HG02840 (cell line): ENCODE measurements at regions not wholly inside any gene's neighbourhood (a gene's known extent, or its start where the extent isn't known, plus 50 kb on each side); places are given as distances from the start of the nearest gene placed in this dataset.
"Not testable (repeated sequence)": the region's sequence is repeated elsewhere in the genome, so short reads cannot be mapped to it uniquely, and the experiment has no call there.

Source experiments
- ATAC-seq: cut with Tn5 transposase; IDR thresholded peaks from one replicate; pipeline ENCODE4 v1.9.1; 2021; ENCODE audit warnings: mild to moderate bottlenecking, moderate library complexity, moderate number of reproducible peaks; ENCODE audit not compliant: unreplicated experiment, low FRiP score

DNA sequence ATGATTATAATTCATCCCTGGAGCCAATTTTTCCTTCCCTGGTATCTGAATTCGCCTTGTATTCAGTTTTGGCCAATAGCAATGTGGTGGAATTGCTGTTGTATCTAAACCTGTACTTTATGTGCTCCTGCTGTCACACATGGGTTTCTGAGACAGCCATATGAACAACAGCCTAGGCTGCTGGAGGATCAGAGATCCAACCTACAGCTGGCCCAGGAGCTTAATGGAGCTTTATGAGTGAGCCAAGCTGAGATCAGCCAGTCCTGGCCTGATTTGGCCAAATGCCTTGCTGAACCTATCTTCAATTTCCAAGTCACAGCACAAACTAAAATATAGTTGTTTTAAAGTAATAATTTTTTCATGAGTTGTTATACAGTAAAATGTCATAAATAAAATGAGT, 1071.5 kb downstream of the PCDH7 start:
- ATAC-seq, result no peak

DNA sequence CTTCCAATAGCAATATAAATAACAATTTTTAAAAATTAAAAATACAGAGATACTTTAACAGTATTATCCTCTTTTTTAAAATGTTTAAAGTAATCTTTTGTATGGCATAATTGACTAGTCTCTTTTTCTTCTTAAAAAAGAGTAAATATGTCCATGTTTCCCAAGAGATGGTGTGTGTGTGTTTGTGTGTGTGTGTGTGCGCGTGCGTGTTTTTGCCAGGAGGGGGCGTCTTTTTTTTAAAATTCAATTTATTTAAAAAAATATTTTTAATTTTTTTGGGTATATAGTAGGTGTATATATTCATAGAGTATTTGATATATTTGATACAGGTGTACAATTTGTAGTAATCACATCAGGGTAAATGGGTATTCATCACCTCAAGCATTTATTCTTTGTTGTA, 1073.7 kb downstream of the PCDH7 start:
- no peak for ATAC-seq

DNA sequence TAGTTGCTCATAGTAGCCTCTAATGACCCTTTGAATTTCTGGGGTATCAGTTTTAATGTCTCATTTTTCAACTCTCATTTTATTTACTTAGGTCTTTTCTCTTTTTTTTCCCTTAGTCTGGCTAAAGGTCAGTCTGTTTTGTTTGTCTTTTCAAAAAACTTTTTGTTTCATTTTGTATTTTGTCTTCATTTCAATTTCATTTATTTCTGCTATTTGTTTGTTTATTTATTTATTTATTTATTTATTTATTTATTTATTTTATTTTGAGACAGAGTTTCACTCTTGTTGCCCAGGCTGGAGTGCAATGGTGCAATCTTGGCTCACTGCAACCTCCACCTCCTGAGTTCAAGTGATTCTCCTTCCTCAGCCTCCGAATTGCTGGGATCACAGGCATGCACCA, 1076.9 kb downstream of the PCDH7 start:
- ATAC-seq, result not testable (repeated sequence)

DNA sequence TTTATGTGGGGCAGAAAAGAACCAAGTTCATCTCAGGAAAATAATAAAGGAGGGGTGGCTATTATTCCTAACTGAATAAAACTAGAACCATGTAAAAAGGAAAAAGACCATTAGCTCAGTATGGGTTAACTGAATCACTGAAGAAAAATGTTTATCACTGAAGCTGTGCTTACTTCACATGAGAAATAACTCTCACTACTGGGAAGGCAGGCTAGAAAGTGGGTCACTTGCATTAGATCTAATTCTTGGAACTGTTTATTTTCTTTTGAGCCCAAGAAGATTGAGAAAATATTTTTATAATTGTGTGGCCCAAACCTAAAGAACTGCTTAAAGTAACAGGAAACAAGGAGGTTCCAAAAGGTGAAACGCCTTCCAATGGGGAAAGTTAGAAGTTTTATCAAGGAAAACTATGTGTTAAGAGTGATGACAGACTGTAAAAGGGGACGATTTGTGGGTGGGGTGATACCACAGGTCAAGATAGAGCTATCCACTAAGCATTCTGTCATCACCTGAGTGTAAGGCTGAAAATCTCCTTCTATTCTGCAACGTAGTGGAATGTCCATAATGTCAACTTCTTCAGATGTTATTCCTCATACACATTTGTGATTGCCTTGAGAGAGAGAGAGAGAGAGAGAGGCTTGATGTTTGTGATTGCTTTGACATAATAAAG, 1083.5 kb downstream of the PCDH7 start:
- no peak for ATAC-seq

DNA sequence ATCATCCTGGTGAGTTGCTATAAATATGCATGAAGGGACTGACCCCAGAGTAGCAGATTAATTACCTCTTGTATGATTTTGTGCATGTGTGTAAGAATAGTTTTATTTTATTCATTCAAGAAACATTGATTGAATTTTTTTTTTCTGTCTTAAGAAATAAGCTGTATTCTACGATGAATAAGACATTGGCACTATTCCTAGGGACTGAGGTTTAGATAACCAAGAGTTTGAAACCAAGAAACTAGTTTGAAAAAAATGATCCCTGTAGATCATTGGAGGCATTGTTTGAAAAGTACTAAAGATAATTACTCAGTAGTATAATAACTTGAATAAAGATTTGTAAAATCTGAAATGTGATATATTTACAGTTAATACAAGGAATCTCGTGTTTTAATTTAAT, 1086.9 kb downstream of the PCDH7 start:
- ATAC-seq, result no peak

DNA sequence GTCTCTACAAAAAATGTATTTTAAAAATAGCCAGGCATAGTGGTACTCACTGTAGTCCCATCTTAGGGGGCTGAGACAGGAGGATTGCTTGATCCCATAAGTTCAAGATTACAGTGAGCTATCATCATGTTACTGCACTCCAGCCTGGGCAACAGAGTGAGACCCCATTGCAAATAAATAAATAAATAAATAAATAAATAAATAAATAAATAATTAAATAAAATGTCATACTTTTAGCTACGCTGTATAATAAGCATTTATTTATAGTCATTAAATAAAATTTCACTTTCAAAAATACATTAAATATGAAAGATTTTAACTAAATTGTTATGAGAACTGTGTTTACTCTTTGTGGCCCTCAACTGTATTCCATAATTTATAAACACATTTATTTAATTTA, 1124.2 kb downstream of the PCDH7 start:
- ATAC-seq, result no peak

DNA sequence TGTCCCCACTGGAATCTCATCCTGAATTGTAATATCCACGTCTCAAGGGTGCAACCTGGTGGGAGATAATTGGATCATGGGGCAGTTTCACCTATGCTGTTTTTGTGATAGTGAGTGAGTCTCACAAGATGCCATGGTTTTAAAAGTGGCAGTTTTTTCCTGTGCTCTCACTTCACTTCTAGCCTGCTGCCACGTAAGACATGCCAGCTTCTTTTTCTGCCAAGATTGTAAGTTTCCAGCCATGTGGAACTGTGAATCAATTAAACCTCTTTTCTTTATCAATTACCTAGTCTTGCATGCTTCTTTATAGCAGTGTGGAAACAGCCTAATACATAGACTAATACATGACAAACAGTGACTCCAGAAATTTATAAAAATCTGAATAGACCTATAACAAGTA, 1131.8 kb downstream of the PCDH7 start:
- ATAC-seq, result no peak

DNA sequence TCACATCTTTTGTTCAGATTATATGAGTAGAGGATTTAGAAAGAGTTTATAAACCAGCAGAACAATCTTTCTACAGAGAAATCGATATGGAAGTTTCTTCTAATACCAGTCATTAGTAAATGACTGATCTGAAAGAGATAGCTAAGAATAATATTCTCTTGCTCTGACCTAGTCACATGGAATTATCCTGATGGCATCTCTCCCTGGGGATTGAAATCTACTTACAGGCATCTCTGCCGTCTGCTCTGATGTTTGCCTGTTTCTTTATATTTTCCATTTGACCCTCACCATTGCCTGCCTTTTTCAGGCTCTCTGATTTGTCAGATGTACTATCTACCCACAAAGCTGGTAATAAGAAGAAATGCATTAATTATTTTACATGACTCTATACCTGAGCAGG, 1157.3 kb downstream of the PCDH7 start:
- no peak for ATAC-seq

DNA sequence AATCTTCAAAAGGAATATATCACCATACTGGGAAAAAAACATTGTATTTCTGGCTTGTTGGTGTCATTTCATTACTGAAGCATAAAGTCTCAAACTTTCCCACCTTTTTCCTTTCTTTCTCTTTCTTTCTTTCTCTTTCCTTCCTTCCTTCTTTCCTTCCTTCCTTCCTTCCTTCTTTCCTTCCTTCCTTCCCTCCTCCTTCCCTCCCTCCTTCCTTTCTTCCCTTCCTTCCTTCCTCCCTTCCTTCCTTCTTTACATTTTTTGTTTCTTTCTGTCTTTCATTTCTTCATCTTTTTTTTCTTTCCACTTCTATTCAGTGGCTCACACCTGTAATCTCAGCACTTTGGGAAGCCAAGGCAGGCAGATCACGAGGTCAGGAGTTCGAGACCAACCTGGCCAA, 1160.7 kb downstream of the PCDH7 start:
- not testable (repeated sequence) for ATAC-seq

DNA sequence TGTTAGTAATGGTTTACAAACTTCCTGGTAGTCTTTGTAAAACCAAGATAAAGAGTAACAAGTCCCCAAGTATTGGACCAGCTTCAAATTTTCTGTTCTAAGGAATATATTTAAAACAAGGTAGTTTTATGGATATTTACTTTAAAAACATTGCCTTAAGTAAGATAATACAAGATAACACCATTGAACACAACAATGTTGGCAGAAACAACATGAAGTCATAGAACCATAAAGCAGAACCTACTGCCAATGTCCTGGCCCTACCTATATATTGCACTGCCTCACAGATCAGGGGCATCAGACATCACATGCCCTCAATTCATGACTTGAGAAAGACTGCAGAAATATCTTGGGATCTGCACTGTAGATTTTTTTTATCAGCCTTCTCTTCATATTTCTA, 1176.2 kb downstream of the PCDH7 start:
- ATAC-seq, result no peak

DNA sequence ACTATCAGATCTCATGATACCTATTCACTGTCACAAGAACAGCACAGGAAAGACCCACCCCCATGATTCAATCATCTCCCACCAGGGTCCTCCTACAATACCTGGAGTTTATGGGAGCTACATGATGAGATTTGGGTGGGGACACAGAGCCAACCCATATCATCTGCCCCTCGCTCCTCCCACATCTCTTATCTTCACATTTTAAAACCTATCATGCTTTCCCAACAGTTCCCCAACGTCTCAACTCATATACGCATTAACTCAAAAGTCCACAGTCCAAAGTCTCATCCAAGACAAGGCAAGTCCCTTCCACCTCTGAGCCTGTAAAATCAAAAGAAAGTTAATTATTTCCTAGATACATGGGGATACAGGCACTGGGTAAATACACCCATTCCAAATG, 1185.2 kb downstream of the PCDH7 start:
- ATAC-seq, result no peak

DNA sequence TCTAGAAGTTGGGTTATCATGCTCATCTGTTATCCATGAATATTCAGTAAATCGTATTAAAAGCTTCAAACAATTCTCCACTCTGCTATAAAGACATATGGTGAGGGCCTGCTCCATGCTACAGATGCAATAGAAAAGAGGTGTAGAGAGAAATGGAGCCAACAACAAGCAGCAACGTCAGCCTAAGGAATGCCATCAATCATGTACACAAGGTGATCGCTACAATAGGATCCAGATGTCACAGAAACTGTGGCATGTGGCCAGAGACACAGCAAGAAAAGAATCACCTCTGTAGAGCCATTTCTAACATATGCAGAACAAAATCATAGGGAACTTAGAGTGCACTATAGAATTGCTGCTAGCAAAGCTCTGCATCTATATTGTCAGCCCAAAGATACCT, 1188.1 kb downstream of the PCDH7 start:
- no peak for ATAC-seq

DNA sequence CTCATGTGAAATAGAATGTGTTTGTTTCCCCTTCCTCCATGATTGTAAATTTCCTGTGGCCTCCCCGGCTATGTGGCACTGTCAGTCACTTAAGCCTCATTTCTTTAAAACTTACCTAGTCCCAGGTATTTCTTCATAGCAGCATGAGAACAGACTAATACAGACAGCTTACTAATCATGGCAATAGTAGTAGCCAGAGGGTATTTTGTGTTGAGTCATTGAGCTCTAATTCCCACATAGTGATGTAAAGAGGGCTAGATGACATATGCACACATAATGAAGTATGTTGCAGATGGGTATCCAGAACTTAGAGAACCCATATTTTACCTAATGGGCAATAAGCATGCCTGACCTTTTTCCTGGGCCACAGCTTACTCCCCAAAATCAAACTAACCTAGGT, 1197.2 kb downstream of the PCDH7 start:
- no peak for ATAC-seq

DNA sequence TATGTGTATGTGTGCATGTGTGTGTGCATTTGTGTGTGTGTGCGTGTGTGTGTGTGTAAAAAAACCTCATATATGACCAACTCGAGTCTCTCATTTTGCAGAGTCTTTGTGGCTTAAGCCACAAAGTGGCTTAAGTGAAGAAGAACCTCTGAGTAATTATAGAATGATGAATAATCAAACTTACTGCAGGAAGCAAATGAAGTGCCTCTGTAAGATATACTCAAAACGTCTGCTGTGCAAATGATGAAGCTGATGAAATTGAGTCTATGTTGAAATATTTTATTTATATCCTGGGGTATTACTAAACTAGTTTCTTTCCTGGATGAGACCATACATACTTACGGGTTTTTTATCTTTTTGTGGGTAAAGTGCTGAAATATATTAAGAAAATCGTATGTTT, 1198.7 kb downstream of the PCDH7 start:
- no peak for ATAC-seq

DNA sequence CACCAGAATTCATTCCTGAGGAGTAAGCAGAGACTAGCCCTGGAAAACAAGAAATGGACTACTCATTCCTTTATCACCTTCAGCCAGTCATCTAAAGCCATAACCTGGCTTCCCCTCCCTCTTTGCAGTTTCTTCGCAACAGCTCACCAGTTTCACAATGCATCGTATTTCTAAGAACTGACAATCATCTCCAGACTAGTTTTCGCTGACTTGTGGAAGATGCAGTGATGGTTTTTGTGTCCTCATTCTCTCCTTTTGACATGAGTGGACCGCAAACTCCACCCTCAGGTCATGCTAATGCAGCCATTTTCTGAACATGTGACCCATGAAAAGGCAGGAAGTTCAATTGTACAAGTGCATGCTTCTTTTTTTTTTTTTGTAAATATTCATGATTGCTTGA, 1203.5 kb downstream of the PCDH7 start:
- ATAC-seq, result no peak

DNA sequence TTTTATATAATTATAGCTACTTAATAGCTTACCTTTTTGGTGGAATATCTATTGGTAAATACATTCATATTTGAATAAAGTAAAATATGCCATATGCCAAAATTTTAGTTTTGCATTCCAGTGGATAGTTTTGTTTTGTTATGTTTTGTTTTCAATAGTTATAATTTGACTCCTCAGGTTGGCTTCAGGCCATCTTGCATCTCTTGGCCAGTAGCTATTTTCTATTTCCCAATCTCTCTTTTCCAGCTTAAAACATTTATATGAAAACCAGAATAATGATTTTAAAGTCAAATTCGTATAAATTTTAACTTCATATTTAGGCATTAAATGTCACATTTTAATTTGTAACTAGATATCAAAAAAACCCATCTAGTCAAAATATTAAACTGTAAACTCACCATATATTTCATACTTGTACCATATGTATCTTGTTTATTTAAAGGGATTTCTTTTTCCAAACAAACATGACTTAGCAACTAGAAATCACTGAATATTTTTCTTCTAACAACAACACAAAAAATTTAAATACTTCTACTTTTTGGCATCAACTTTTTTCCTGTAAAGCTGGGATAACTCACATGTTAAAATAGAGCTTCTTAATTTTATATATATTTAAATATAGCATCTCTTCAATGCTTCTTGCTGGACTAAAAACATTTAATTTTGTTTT, 1209.6 kb downstream of the PCDH7 start:
- ATAC-seq, result no peak

DNA sequence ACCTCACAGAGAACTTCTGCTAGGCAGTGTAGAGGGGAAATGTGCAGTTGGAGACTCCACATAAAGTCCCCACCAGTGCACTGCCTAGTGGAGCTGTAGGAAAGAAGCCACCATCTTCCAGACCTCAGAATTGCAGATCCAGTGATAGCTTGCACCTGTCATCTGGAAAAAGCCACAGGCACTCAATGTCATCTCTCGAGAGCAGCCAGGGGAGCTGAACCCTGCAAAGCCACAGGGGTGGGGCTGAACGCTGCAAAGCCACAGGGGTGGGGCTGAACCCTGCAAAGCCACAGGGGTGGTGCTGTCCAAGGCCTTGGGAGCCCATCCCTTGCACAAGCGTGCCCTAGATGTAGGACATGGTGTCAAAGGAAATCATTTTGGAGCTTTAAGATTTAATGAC, 1226.3 kb downstream of the PCDH7 start:
- ATAC-seq, result no peak

DNA sequence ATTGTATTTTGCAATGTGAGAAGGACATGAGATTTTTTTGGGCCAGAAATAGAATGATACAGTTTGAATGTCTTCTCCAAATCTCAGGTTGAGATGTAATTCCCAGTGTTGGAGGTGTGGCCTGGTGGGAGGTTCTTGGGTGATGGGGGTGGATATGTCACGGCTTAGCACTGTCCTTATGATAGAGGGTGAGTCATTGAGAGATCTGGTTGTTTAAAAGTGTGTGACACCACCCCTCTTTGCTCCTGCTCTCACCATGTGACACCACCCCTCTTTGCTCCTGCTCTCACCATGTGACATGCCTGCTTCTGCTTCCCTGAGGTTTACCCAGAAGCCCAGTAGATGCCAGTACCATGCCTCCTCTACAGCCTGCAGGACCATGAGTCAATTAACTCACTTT, 1226.9 kb downstream of the PCDH7 start:
- ATAC-seq, result no peak

DNA sequence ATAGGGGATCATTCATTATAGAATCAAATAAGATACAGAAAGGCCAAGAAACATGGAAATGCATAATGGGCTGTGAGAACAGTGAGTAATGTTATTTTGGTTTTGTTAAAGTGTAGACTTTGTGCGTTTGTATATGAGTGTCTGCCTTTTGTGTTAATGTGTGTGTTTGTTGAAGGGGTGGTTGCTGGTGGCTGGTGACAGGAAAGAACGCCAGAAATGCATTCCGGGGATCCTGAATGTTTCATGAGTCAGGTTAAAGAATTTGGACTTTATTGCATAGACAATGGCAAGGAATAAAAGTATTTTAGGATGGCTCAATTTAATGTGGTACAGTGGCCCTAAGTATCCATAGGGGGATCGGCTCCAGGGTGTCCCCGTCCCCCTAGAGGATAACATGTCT, 1228.9 kb downstream of the PCDH7 start:
- no peak for ATAC-seq

DNA sequence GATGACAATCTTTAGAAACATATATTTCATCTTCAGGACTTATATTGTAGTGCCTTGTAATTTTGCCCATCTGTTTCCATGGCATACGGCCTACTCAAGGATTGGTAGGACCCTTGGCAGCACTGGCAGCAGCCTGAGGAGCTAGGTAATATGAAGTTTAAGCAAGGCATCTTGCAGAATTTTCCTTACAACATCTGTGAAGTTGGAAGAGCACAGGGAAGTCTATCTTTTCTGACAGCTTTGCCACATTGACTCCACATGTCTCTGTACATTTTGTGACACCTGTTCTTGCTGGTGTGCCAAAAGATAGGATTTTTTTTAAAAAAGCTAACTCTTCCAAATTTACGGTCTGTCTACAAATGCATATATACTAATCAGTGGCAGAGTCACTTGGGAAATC, 1235.2 kb downstream of the PCDH7 start:
- ATAC-seq, result no peak

DNA sequence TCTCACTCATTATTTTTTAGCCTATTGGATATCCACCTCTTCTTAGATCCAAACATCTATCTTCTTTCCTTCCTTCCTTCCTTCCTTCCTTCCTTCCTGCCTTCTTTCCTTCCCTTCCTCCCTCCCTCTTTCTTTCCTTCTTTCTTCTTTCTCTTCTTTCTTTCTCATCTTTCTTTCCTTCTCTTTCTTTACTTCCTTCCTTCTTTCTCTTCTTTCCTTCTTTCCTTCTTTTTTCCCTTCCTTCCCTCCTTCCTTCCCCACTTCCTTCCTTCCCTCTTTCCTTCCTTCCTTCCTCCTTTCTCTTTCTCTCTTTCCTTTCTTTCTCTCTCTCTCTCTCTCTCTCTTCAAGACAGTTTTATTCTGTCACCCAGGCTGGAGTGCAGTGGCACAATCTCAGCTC, 1239.8 kb downstream of the PCDH7 start:
- no peak for ATAC-seq

DNA sequence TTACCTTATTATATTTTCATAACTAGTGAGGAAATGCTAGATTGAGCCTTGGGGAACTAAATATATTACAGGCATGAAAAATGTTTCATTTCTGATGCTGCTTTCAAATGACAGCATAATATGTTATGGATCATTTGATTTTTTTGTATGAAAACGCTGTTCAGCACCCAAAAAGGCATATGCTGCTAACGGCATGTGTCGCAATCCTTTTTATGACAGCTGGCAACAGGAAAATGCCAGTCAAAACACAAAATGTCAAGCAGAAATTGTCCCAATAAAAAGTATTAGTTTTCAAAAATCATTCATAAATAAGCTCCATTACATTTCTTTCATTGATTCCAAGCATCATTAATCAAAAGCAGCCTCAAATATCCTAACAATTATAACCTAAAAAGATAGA, 1244.5 kb downstream of the PCDH7 start:
- ATAC-seq, result no peak

DNA sequence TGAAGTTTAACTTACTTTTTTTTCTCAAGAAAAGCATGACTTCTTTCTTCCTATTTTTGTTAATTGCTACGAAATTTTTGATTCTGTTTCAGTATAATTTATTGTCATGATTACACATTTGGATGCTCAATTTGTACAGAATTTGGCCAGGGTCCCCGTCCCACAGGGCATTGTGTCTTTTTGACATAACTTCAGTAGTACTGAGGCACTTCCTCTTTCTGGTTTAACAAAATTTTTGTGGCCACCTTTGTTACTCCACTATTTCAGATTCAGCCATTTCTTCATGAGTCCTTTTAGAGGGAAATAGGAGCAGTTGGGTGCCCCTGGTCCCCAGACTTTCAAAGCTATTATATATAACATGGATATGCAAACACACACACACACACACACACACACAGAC, 1248.7 kb downstream of the PCDH7 start:
- ATAC-seq, result no peak
